HCT116 (cell line): ENCODE measurements at regions not wholly inside any gene's neighbourhood (a gene's known extent, or its start where the extent isn't known, plus 50 kb on each side); places are given as distances from the start of the nearest gene placed in this dataset.
"Not testable (repeated sequence)": the region's sequence is repeated elsewhere in the genome, so short reads cannot be mapped to it uniquely, and the experiment has no call there.

Source experiments
- ATAC-seq: fragments of 200-7000 bp; cut with Tn5 transposase; 2 replicates; pipeline ENCODE4 v1.9.1; 2020; ENCODE audit warnings: mild to moderate bottlenecking, moderate library complexity
- BruUV-seq: library from RNA; stranded (reverse); fragments of 400-500 nt; replicated peaks from 2 replicates; lab custom pipeline; 2021; lab: Mats Ljungman, UMichigan
- CTCF ChIA-PET: fragments of 300-600 bp; sonication (Branson Sonifier 250); formaldehyde crosslinking; loops from one replicate; lab custom pipeline; 2021; ENCODE audit warnings: antibody characterized with exemption; lab: Charles Lee
- POLR2A ChIA-PET: fragments of 300-600, 350-600 bp; sonication (Branson Sonifier 250); formaldehyde crosslinking; loops from one replicate; lab custom pipeline; 2021; ENCODE audit warnings: antibody characterized with exemption; lab: Charles Lee
- RAD21 ChIA-PET, 2 experiments: fragments of 300-600 bp; sonication (Branson Sonifier 250); formaldehyde crosslinking; loops; one replicate each; lab custom pipeline; 2023; ENCODE audit warnings: low total read pairs in 2 of 2; ENCODE audit not compliant: uncharacterized antibody in 2 of 2, unreplicated experiment in 2 of 2, low non-redundant PET in 1 of 2; lab: Charles Lee
- DNase-seq: peaks from one replicate; pipeline ENCODE4 v3.0.0-alpha.2; 2010; ENCODE audit warnings: low read depth, low spot score
- H2AFZ ChIP-seq: fragments of 200-600 bp; shearing (Covaris generic), sonication (generic); 2 replicates; pipeline ENCODE4 v1.6.1; 2017; ENCODE audit warnings: low read depth, mixed run types, mixed read lengths, antibody characterized with exemption, low read length; ENCODE audit not compliant: poor library complexity, severe bottlenecking
- H3K27ac ChIP-seq: 2 replicates; pipeline ENCODE4 v1.5.1; 2012; ENCODE audit warnings: low read depth, low read length
- H3K27me3 ChIP-seq: fragments of 200-600 bp; sonication (generic); 2 replicates; pipeline ENCODE4 v1.6.1; 2016; ENCODE audit warnings: mixed run types, low read length, mixed read lengths; ENCODE audit not compliant: insufficient read depth
- H3K36me3 ChIP-seq, 2 experiments: fragments of 200-500 bp in 1 of 2; fragments of 200-600 bp in 1 of 2; sonication (Bioruptor generic) in 1 of 2; sonication (generic) in 1 of 2; 2 replicates each; pipeline versions ENCODE4 v1.5.1 to v1.6.1; 2014 to 2016; ENCODE audit warnings: low read length in 2 of 2, inconsistent platforms in 1 of 2, mixed read lengths in 1 of 2, mixed run types in 1 of 2; ENCODE audit not compliant: insufficient read depth in 2 of 2, control insufficient read depth in 1 of 2
- H3K4me1 ChIP-seq, 2 experiments: fragments of 200-600 bp in 1 of 2; sonication (generic) in 1 of 2; 2 replicates each; pipeline versions ENCODE4 v1.5.1 to v1.6.1; 2012 to 2017; ENCODE audit warnings: low read length in 2 of 2, inconsistent platforms in 1 of 2, mild to moderate bottlenecking in 1 of 2, mixed read lengths in 1 of 2, mixed run types in 1 of 2, moderate library complexity in 1 of 2; ENCODE audit not compliant: insufficient read depth in 2 of 2, control insufficient read depth in 1 of 2
- H3K4me2 ChIP-seq: fragments of 200-600 bp; sonication (generic); 2 replicates; pipeline ENCODE4 v1.6.1; 2017; ENCODE audit warnings: mixed run types, low read length, mixed read lengths
- H3K4me3 ChIP-seq, 2 experiments: fragments of 200-600 bp in 1 of 2; sonication (generic) in 1 of 2; replicated peaks in 1 of 2; 2 replicates each; pipeline ENCODE4 v1.5.1; 2011 to 2016; ENCODE audit warnings: low read length in 2 of 2, control low read depth in 1 of 2, low read depth in 1 of 2, mild to moderate bottlenecking in 1 of 2, mixed read lengths in 1 of 2, mixed run types in 1 of 2
- H3K79me2 ChIP-seq: fragments of 200-600 bp; sonication (generic); 2 replicates; pipeline ENCODE4 v1.6.1; 2017; ENCODE audit warnings: mild to moderate bottlenecking, mixed run types, low read length, moderate library complexity, mixed read lengths; ENCODE audit not compliant: insufficient read depth
- H3K9ac ChIP-seq: fragments of 200-600 bp; sonication (generic); 2 replicates; pipeline ENCODE4 v1.6.1; 2016; ENCODE audit warnings: low read length, mixed read lengths
- H3K9me2 ChIP-seq: fragments of 200-600 bp; sonication (generic), shearing (Covaris generic); 2 replicates; pipeline ENCODE4 v1.6.1; 2017; ENCODE audit warnings: mixed run types, mild to moderate bottlenecking, moderate library complexity; ENCODE audit not compliant: insufficient read depth
- H3K9me3 ChIP-seq, 2 experiments: fragments of 200-500 bp in 1 of 2; fragments of 200-600 bp in 1 of 2; sonication (Bioruptor generic) in 1 of 2; sonication (generic) in 1 of 2; 2 replicates each; pipeline ENCODE4 v1.6.1; 2014 to 2017; ENCODE audit warnings: low read length in 2 of 2, mixed read lengths in 2 of 2, inconsistent platforms in 1 of 2, low read depth in 1 of 2, mild to moderate bottlenecking in 1 of 2, mixed run types in 1 of 2, moderate library complexity in 1 of 2; ENCODE audit not compliant: control insufficient read depth in 1 of 2, insufficient read depth in 1 of 2
- H4K20me1 ChIP-seq: fragments of 200-600 bp; sonication (generic), shearing (Covaris generic); 2 replicates; pipeline ENCODE4 v1.6.1; 2017; ENCODE audit warnings: mixed run types, mild to moderate bottlenecking, moderate library complexity; ENCODE audit not compliant: insufficient read depth
- ATF3 ChIP-seq: IDR thresholded peaks from 2 replicates; pipeline ENCODE4 v1.6.1; 2012
- CBX3 ChIP-seq: IDR thresholded peaks from 2 replicates; pipeline ENCODE4 v1.6.1; 2012; ENCODE audit warnings: low read depth
- CEBPB ChIP-seq: IDR thresholded peaks from 2 replicates; pipeline ENCODE4 v1.6.1; 2012; ENCODE audit warnings: low read depth
- CTCF ChIP-seq, 3 experiments: fragments of 200-600 bp in 1 of 3; sonication (generic) in 1 of 3; IDR thresholded peaks in 2 of 3; conservative IDR thresholded peaks in 1 of 3; 2 replicates each; pipeline ENCODE4 v1.5.1; 2012 to 2017; ENCODE audit warnings: low read depth in 2 of 3, low read length in 2 of 3, antibody characterized with exemption in 1 of 3, borderline replicate concordance in 1 of 3, control low read depth in 1 of 3, mild to moderate bottlenecking in 1 of 3, mixed read lengths in 1 of 3, mixed run types in 1 of 3, moderate library complexity in 1 of 3; ENCODE audit not compliant: insufficient read depth in 1 of 3
- EGR1 ChIP-seq: IDR thresholded peaks from 2 replicates; pipeline ENCODE4 v1.6.1; 2012; ENCODE audit warnings: low read depth
- EZH2 ChIP-seq: fragments of 200-600 bp; sonication (generic); IDR thresholded peaks from 2 replicates; pipeline ENCODE4 v1.6.1; 2017; ENCODE audit warnings: antibody characterized with exemption, mixed run types
- EZH2phosphoT487 ChIP-seq: fragments of 200-600 bp; IDR thresholded peaks from 2 replicates; pipeline ENCODE4 v1.6.1; 2018; ENCODE audit warnings: antibody characterized with exemption, borderline replicate concordance
- FOSL1 ChIP-seq: IDR thresholded peaks from 2 replicates; pipeline ENCODE4 v1.6.1; 2012; ENCODE audit warnings: low read depth
- JUND ChIP-seq: IDR thresholded peaks from 2 replicates; pipeline ENCODE4 v1.6.1; 2012
- MAX ChIP-seq: IDR thresholded peaks from 2 replicates; pipeline ENCODE4 v1.6.1; 2012
- POLR2AphosphoS5 ChIP-seq: IDR thresholded peaks from 2 replicates; pipeline ENCODE4 v1.6.1; 2011; ENCODE audit warnings: mild to moderate bottlenecking, low read depth, low read length, moderate library complexity
- RAD21 ChIP-seq: IDR thresholded peaks from 2 replicates; pipeline ENCODE4 v1.6.1; 2012; ENCODE audit warnings: low read depth, mild to moderate bottlenecking
- SRF ChIP-seq: IDR thresholded peaks from 2 replicates; pipeline ENCODE4 v1.6.1; 2012; ENCODE audit warnings: low read depth
- YY1 ChIP-seq: IDR thresholded peaks from 2 replicates; pipeline ENCODE4 v1.6.1; 2011; ENCODE audit warnings: low read length, low read depth, moderate library complexity, mild to moderate bottlenecking; ENCODE audit not compliant: insufficient replicate concordance; ENCODE audit errors: extremely low read depth
- ZNF274 ChIP-seq: fragments of 200-500 bp; sonication (Bioruptor generic); IDR thresholded peaks from 2 replicates; pipeline ENCODE4 v1.6.1; 2014; ENCODE audit warnings: mild to moderate bottlenecking, low read depth, low read length, inconsistent platforms
- intact Hi-C: fragments of 100-400 bp; cut with micrococcal nuclease; formaldehyde crosslinking; loops from 2 replicates; pipeline ENCODE4 v1.10.0; 2022

GRCh38 chr16:29127806-29128420 lies 143.1 kb downstream of the LAT start:
- H3K27me3 ChIP-seq, H4K20me1 ChIP-seq, POLR2A ChIA-PET, CTCF ChIA-PET, BruUV-seq, H3K9me2 ChIP-seq, ATAC-seq, H3K9ac ChIP-seq, intact Hi-C loops, RAD21 ChIA-PET, H3K4me1 ChIP-seq, H3K36me3 ChIP-seq, H2AFZ ChIP-seq, H3K4me2 ChIP-seq, DNase-seq, H3K27ac ChIP-seq, H3K79me2 ChIP-seq, H3K4me3 ChIP-seq, H3K9me3 ChIP-seq: not testable (repeated sequence)

GRCh38 chr16:29126616-29127015 lies 141.8 kb downstream of the LAT start:
- H2AFZ ChIP-seq, result no peak overlapping the region
- RAD21 ChIA-PET, result no interaction called here
- H3K9me2 ChIP-seq, result no peaks in the 10 kb centered on the region
- intact Hi-C loops, result no loop called here
- no peaks in the 10 kb centered on the region for H3K36me3 ChIP-seq
- POLR2A ChIA-PET, result no interaction called here
- H3K27ac ChIP-seq, result no peak overlapping the region
- no peaks in the 10 kb centered on the region for H3K79me2 ChIP-seq
- H3K4me2 ChIP-seq, result no peak overlapping the region
- ATAC-seq, result no peak
- no peaks in the 10 kb centered on the region for H4K20me1 ChIP-seq
- H3K4me3 ChIP-seq, result no peak overlapping the region
- no peaks in the 10 kb centered on the region for H3K27me3 ChIP-seq
- no peaks in the 10 kb centered on the region for H3K9me3 ChIP-seq
- BruUV-seq, result no TSS peak
- TF ChIP-seq CTCF (IDR thresholded peaks at IDR 0.05 in 2 of 3, conservative IDR thresholded peaks at IDR 0.05 in 1 of 3; ENCODE audit: borderline replicate concordance in 1 of 3, insufficient read depth in 1 of 3, low read depth in 2 of 3, low read length in 2 of 3), result no peak
- no peak for TF ChIP-seq CEBPB
- no peak for TF ChIP-seq EZH2phosphoT487
- TF ChIP-seq ZNF274, result no peak
- no peak for TF ChIP-seq MAX
- TF ChIP-seq CBX3, result no peak
- TF ChIP-seq EGR1, result no peak
- TF ChIP-seq JUND, result no peak
- TF ChIP-seq RAD21, result no peak
- TF ChIP-seq YY1, result no peak
- TF ChIP-seq POLR2AphosphoS5, result no peak
- no peak for TF ChIP-seq FOSL1
- no peak for TF ChIP-seq SRF
- TF ChIP-seq ATF3, result no peak
- no peak for TF ChIP-seq EZH2
- TF ChIP-seq, all 23 proteins: peak for 0
- CTCF ChIA-PET, result no interaction called here
- DNase-seq, result no peak
- Histone ChIP-seq H3K9ac (no peak overlapping the region), H3K4me1 (no peaks in the 10 kb centered on the region)
